ENCODE measurements at regions not wholly inside any gene's neighbourhood (a gene's known extent, or its start where the extent isn't known, plus 50 kb on each side); places are given as distances from the start of the nearest gene placed in this dataset.

DNA sequence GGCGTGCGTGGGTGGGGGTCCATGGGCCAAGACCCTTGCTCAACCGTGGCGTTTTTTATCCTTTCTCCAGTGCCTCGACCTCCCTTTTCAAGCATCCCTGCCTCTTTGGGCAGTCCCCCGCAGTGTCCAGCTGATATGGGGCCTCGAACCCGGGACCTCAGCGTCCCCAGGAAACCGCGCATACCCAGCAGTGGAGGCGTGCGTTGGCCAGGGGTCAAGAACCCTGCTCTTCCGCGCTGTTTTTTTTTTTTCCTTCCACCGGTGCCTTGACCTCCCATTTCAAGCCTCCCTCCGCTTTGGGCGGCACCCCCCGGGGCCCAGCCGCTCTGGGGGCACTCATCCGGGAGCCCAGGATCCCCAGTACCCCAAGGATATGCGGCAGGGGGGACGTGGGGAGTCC, 325.8 kb downstream of the ALG10 start:
- H3K4me3 ChIP-seq (replicated peaks in 1 of 3), result no peak overlapping the region
- intact Hi-C loops (cut with DNase I), result no loop called here
- H3K9me3 ChIP-seq, result no peaks in the 10 kb centered on the region
- DNase-seq, result no peak
- TF ChIP-seq POLR2A (IDR thresholded peaks at IDR 0.05), result no peak
- 71 to 72% methylated on average over 21 to 23 of the region's 23 CpGs for WGBS, 2 donors
- no peak overlapping the region for H3K27ac ChIP-seq
- H3K36me3 ChIP-seq, result no peaks in the 10 kb centered on the region
- no peaks in the 10 kb centered on the region for H3K27me3 ChIP-seq
- H3K4me1 ChIP-seq, result no peaks in the 10 kb centered on the region

DNA sequence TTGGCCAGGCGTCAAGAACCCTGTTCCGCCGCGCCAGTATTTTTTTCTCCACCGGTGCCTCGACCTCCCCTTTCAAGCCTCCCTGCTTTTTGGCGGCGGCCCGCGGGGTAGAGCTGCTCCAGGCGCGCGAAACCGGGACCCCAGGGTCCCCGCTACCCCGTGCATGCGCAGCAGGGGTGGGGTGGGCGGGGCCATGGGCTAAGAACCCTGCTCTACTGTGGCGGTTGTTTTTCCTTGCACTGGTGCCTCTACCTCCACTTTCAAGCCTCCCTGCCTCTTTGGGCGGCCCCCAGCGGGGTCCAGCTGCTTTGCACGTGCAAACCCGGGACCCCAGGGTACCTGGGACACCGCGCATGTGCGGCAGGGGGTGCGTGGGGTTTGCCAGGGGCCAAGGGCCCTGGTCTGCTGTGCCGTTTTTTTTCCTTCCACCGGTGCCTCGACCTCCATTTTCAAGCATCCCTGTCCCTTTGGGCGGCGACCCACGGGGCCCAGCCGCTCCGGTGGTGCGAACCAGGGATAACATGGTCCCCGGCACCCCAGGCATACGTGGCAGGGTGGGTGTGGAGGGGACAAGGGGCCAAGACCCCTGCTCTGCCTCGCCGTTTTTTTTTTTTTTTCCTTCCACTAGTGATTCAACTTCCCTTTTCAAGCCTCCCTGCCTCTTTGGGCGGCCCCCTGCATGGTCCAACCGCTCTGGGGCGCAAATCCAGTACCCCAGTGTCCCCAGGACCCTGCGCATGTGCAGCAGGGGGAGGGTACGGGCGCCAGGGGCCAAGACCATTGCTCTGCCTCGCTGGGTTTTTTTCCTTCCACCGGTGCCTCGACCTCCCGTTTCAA, 326.8 kb downstream of the ALG10 start:
- 51 to 63% methylated on average over 34 to 49 of the region's 50 CpGs for WGBS, 2 donors
- H3K27me3 ChIP-seq, result no peaks in the 10 kb centered on the region
- H3K27ac ChIP-seq, result no peak overlapping the region
- DNase-seq, result no peak
- intact Hi-C loops (cut with DNase I), result no loop called here
- no peaks in the 10 kb centered on the region for H3K9me3 ChIP-seq
- no peaks in the 10 kb centered on the region for H3K36me3 ChIP-seq
- TF ChIP-seq CTCF (IDR thresholded peaks at IDR 0.05), result no peak
- TF ChIP-seq POLR2A (IDR thresholded peaks at IDR 0.05), result no peak
- H3K4me3 ChIP-seq (replicated peaks in 1 of 3), result no peak overlapping the region
- no peaks in the 10 kb centered on the region for H3K4me1 ChIP-seq

GRCh38 chr12:34349673-34349961, 327.3 kb downstream of the ALG10 start:
- no peak overlapping the region for H3K27ac ChIP-seq
- no peak for DNase-seq
- no peaks in the 10 kb centered on the region for H3K9me3 ChIP-seq
- no peak overlapping the region for H3K4me3 ChIP-seq (replicated peaks in 1 of 3)
- TF ChIP-seq POLR2A (IDR thresholded peaks at IDR 0.05) (no peak), CTCF (IDR thresholded peaks at IDR 0.05) (no peak)
- H3K27me3 ChIP-seq, result no peaks in the 10 kb centered on the region
- 69 to 77% methylated on average over 16 of the region's 16 CpGs for WGBS, 2 donors
- no peaks in the 10 kb centered on the region for H3K36me3 ChIP-seq
- intact Hi-C loops (cut with DNase I), result no loop called here
- H3K4me1 ChIP-seq, result no peaks in the 10 kb centered on the region

DNA sequence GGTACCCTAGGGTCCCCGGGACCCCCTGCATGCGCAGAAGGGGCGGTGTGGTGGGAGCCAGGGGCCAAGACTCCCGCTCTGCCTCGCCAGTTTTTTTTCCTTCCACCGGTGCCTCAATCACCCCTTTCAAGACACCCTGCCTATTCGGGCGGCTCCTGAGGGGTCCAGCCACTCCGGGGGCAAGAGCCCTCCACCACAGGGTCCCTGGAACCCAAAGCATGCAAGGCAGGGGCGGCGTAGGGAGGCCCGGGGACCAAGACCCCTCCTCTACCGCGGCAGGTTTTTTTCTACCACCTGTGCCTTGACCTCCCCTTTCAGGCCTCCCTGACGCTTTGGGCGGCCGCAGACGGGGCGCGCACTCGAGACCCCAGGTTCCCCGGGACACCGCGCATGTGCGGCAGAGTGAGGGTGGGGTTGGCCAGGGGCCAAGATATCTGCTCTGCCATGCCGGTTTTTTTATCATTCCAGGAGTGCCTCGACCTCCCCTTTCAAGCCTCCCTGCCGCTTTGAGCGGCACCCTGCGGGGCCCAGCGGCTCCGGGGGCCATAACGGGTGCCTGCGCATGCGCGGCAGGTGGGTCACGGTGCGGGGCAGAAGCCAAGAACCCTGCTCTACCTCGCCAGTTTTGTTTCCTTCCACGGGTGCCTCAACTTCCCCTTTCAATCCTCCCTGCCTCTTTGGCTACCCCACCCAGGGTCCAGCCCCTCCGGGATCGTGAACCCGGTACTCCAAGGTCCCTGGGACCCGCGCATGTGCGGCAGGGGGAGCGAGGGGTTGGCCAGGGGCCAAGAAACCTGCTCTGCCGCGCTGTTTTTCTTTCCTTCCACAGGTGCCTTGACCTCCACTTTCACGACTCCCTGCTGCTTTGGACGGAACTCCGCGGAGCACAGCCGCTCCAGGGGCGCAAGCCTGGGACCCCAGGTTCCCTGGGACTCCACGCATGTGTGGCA, 328.1 kb downstream of the ALG10 start:
- TF ChIP-seq POLR2A (IDR thresholded peaks at IDR 0.05) (no peak), CTCF (IDR thresholded peaks at IDR 0.05) (no peak)
- no peak for DNase-seq
- Histone ChIP-seq H3K4me1 (no peaks in the 10 kb centered on the region), H3K36me3 (no peaks in the 10 kb centered on the region), H3K4me3 (replicated peaks in 1 of 3) (no peak overlapping the region), H3K27ac (no peak overlapping the region), H3K9me3 (no peaks in the 10 kb centered on the region), H3K27me3 (no peaks in the 10 kb centered on the region)
- 64 to 69% methylated on average over 48 to 55 of the region's 56 CpGs for WGBS, 2 donors
- intact Hi-C loops (cut with DNase I), result no loop called here

DNA sequence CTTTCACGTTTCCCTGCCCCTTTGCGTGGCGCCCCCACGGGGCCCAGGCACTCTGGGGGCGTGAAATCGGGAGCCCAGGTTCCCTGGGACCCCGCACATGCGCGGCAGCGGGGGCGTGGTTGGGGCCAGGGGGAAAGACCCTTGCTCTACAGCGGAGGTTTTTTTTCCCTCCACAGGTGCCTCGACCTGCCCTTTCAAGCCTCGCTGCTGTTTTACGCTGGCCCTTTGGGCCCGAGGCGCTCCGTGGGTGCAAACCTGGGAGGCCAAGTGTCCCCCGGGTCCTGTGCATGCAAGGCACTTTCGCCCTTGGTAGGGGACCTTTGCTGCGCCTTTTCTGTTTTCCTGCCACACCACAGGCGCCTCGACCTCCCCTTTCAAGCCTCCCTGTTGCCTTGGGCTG, 329.8 kb downstream of the ALG10 start:
- no peak overlapping the region for H3K4me3 ChIP-seq (replicated peaks in 1 of 3)
- 59 to 65% methylated on average over 20 to 23 of the region's 23 CpGs for WGBS, 2 donors
- no peaks in the 10 kb centered on the region for H3K4me1 ChIP-seq
- no peak overlapping the region for H3K27ac ChIP-seq
- no peaks in the 10 kb centered on the region for H3K9me3 ChIP-seq
- no peaks in the 10 kb centered on the region for H3K27me3 ChIP-seq
- intact Hi-C loops (cut with DNase I), result no loop called here
- DNase-seq, result no peak
- H3K36me3 ChIP-seq, result no peaks in the 10 kb centered on the region
- no peak for TF ChIP-seq POLR2A (IDR thresholded peaks at IDR 0.05)
- no peak for TF ChIP-seq CTCF (IDR thresholded peaks at IDR 0.05)

Data from thyroid gland (tissue), 4 donors.